Activated CD8-positive, alpha-beta memory T cell treated with anti-CD3 and anti-CD28 coated beads, Interleukin-2, amount 10 ng/mL, durations not matched to agents 7 days and 5 days (primary cell): ENCODE measurements at regions not wholly inside any gene's neighbourhood (a gene's known extent, or its start where the extent isn't known, plus 50 kb on each side); places are given as distances from the start of the nearest gene placed in this dataset.
"Not testable (repeated sequence)": the region's sequence is repeated elsewhere in the genome, so short reads cannot be mapped to it uniquely, and the experiment has no call there.

Experiments
- ATAC-seq: fragments of 150-1000 bp; cut with Tn5 transposase; one replicate; pipeline ENCODE4 v1.10.0; 2021; ENCODE audit warnings: moderate library complexity
- CTCF ChIA-PET: fragments of 350-600 bp; sonication (Branson Sonifier 250); formaldehyde crosslinking; loops from one replicate; lab custom pipeline; 2021; ENCODE audit warnings: antibody characterized with exemption; lab: Charles Lee
- DNase-seq: peaks from one replicate; pipeline ENCODE4 v3.0.0-alpha.2; 2020
- H3K27ac Mint-ChIP-seq: one replicate; pipeline ENCODE4 v1.8.0; 2021; ENCODE audit warnings: mild to moderate bottlenecking, mixed read lengths
- H3K27me3 Mint-ChIP-seq: one replicate; pipeline ENCODE4 v1.8.0; 2021; ENCODE audit warnings: mixed read lengths
- H3K36me3 Mint-ChIP-seq: one replicate; pipeline ENCODE4 v1.8.0; 2021; ENCODE audit warnings: mild to moderate bottlenecking, mixed read lengths
- H3K4me1 Mint-ChIP-seq: one replicate; pipeline ENCODE4 v1.8.0; 2021; ENCODE audit warnings: mixed read lengths
- H3K4me3 Mint-ChIP-seq: one replicate; pipeline ENCODE4 v1.8.0; 2021; ENCODE audit warnings: mild to moderate bottlenecking, moderate library complexity, mixed read lengths
- H3K9me3 Mint-ChIP-seq: one replicate; pipeline ENCODE4 v1.8.0; 2022; ENCODE audit warnings: low read depth, mixed read lengths

- Mint-ChIP-seq H3K36me3 (no peaks in the 10 kb centered on the region), H3K4me1 (peaks cover 22% of the 10 kb centered on the region), H3K4me3 (no peak overlapping the region), H3K9me3 (no peaks in the 10 kb centered on the region), H3K27ac (no peak overlapping the region), H3K27me3 (no peaks in the 10 kb centered on the region)
- ATAC-seq (no peak), DNase-seq (no peak)
- CTCF ChIA-PET, result no interaction called here
Measured at GRCh38 chr6:15913573-15913972, 215.3 kb upstream of the MYLIP start.

- ATAC-seq (no peak), DNase-seq (no peak)
- Mint-ChIP-seq H3K4me1 (peaks cover 22% of the 10 kb centered on the region), H3K4me3 (no peak overlapping the region), H3K27ac (no peak overlapping the region), H3K36me3 (no peaks in the 10 kb centered on the region), H3K27me3 (no peaks in the 10 kb centered on the region), H3K9me3 (no peaks in the 10 kb centered on the region)
- CTCF ChIA-PET, result interaction anchor here (2.0 kb wide), 1 partner anchor 11 kb away, joined by 5 read pairs; no protein-coding TSS in a partner anchor
Measured at GRCh38 chr6:15912505-15913400, 216.1 kb upstream of the MYLIP start.

GRCh38 chr6:15911753-15912504 is 217.0 kb upstream of the MYLIP start:
- CTCF ChIA-PET, result interaction anchor here (2.0 kb wide), 1 partner anchor 10 kb away, joined by 5 read pairs; no protein-coding TSS in a partner anchor
- Mint-ChIP-seq H3K9me3 (no peaks in the 10 kb centered on the region), H3K27ac (no peak overlapping the region), H3K27me3 (no peaks in the 10 kb centered on the region), H3K36me3 (no peaks in the 10 kb centered on the region), H3K4me3 (no peak overlapping the region), H3K4me1 (peaks cover 22% of the 10 kb centered on the region)
- peak; percentile 52 for DNase-seq
- peak; percentile 55 for ATAC-seq

GRCh38 chr6:15909290-15910070 is 219.4 kb upstream of the MYLIP start:
- no peak for DNase-seq
- CTCF ChIA-PET, result no interaction called here
- no peaks in the 10 kb centered on the region for H3K36me3 Mint-ChIP-seq

GRCh38 chr6:15908871-15909270 is 220.0 kb upstream of the MYLIP start:
- H3K27ac Mint-ChIP-seq, result no peak overlapping the region
- DNase-seq, result no peak

More at GRCh38 chr6:15909290-15910070, 219.4 kb upstream of the MYLIP start:
- Mint-ChIP-seq H3K4me1 (peaks cover 34% of the 10 kb centered on the region), H3K27ac (no peak overlapping the region), H3K4me3 (no peak overlapping the region), H3K9me3 (no peaks in the 10 kb centered on the region), H3K27me3 (no peaks in the 10 kb centered on the region)
- no peak for ATAC-seq

GRCh38 chr6:15907914-15908518 is 220.9 kb upstream of the MYLIP start:
- Mint-ChIP-seq H3K9me3 (peaks cover 2% of the 10 kb centered on the region), H3K27me3 (no peaks in the 10 kb centered on the region), H3K4me3 (no peak overlapping the region), H3K27ac (no peak overlapping the region), H3K36me3 (peaks cover 2% of the 10 kb centered on the region), H3K4me1 (peaks cover 25% of the 10 kb centered on the region)
- CTCF ChIA-PET, result interaction anchor here (1.8 kb wide), 1 partner anchor 14 kb away, joined by 5 read pairs; no protein-coding TSS in a partner anchor
- ATAC-seq, result no peak
- no peak for DNase-seq

More at GRCh38 chr6:15908871-15909270, 220.0 kb upstream of the MYLIP start:
- Mint-ChIP-seq H3K27me3 (no peaks in the 10 kb centered on the region), H3K4me3 (no peak overlapping the region), H3K36me3 (no peaks in the 10 kb centered on the region), H3K9me3 (no peaks in the 10 kb centered on the region), H3K4me1 (peaks cover 29% of the 10 kb centered on the region)
- ATAC-seq, result no peak
- CTCF ChIA-PET, result no interaction called here

GRCh38 chr6:15907220-15907913 is 221.5 kb upstream of the MYLIP start:
- H3K4me3 Mint-ChIP-seq, H3K36me3 Mint-ChIP-seq, DNase-seq, H3K27ac Mint-ChIP-seq, H3K9me3 Mint-ChIP-seq, H3K27me3 Mint-ChIP-seq, ATAC-seq: not testable (repeated sequence)
- H3K4me1 Mint-ChIP-seq, result peaks cover 22% of the 10 kb centered on the region
- CTCF ChIA-PET, result interaction anchor here (1.7 to 1.8 kb wide), 2 partner anchors 14 to 221 kb away, joined by 4 to 5 read pairs; partner anchors contain the start of gene MYLIP

- Mint-ChIP-seq H3K9me3 (peaks cover 2% of the 10 kb centered on the region), H3K4me1 (peaks cover 22% of the 10 kb centered on the region), H3K27ac (no peak overlapping the region), H3K27me3 (no peaks in the 10 kb centered on the region), H3K36me3 (peaks cover 4% of the 10 kb centered on the region), H3K4me3 (no peak overlapping the region)
- CTCF ChIA-PET, result interaction anchor here (1.7 to 1.8 kb wide), 2 partner anchors 13 to 222 kb away, joined by 4 to 5 read pairs; partner anchors contain the start of gene MYLIP
- DNase-seq (no peak), ATAC-seq (no peak)
Measured at GRCh38 chr6:15906420-15907016, 222.4 kb upstream of the MYLIP start.

GRCh38 chr6:15905488-15906419 is 223.1 kb upstream of the MYLIP start:
- no peak overlapping the region for H3K27ac Mint-ChIP-seq
- ATAC-seq (no peak), DNase-seq (no peak)
- peaks cover 4% of the 10 kb centered on the region for H3K36me3 Mint-ChIP-seq
- CTCF ChIA-PET, result interaction anchor here (1.7 to 1.8 kb wide), 2 partner anchors 12 to 223 kb away, joined by 4 to 5 read pairs; partner anchors contain the start of gene MYLIP
- peaks cover 2% of the 10 kb centered on the region for H3K9me3 Mint-ChIP-seq
- peaks cover 29% of the 10 kb centered on the region for H3K4me1 Mint-ChIP-seq
- H3K4me3 Mint-ChIP-seq, result no peak overlapping the region
- H3K27me3 Mint-ChIP-seq, result no peaks in the 10 kb centered on the region

- ATAC-seq, result no peak
- Mint-ChIP-seq H3K9me3 (peaks cover 2% of the 10 kb centered on the region), H3K27ac (no peak overlapping the region), H3K4me1 (peaks cover 30% of the 10 kb centered on the region), H3K27me3 (no peaks in the 10 kb centered on the region), H3K4me3 (no peak overlapping the region), H3K36me3 (peaks cover 4% of the 10 kb centered on the region)
- DNase-seq, result no peak
- CTCF ChIA-PET, result interaction anchor here (1.7 kb wide), 1 partner anchor 213 kb away, joined by 4 read pairs; no protein-coding TSS in a partner anchor
Measured at GRCh38 chr6:15904651-15905376, 224.1 kb upstream of the MYLIP start.
